ENCODE measurements at regions not wholly inside any gene's neighbourhood (a gene's known extent, or its start where the extent isn't known, plus 50 kb on each side); places are given as distances from the start of the nearest gene placed in this dataset.

GRCh38 chr7:80014511-80014910 is 120.1 kb upstream of the GNAI1 start:
- TF ChIP-seq, protein P1, sequence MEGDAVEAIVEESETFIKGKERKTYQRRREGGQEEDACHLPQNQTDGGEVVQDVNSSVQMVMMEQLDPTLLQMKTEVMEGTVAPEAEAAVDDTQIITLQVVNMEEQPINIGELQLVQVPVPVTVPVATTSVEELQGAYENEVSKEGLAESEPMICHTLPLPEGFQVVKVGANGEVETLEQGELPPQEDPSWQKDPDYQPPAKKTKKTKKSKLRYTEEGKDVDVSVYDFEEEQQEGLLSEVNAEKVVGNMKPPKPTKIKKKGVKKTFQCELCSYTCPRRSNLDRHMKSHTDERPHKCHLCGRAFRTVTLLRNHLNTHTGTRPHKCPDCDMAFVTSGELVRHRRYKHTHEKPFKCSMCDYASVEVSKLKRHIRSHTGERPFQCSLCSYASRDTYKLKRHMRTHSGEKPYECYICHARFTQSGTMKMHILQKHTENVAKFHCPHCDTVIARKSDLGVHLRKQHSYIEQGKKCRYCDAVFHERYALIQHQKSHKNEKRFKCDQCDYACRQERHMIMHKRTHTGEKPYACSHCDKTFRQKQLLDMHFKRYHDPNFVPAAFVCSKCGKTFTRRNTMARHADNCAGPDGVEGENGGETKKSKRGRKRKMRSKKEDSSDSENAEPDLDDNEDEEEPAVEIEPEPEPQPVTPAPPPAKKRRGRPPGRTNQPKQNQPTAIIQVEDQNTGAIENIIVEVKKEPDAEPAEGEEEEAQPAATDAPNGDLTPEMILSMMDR (conservative IDR thresholded peaks at IDR 0.05; ENCODE audit: low read length) = no peak
- no peak for TF ChIP-seq EZH2phosphoT487 (IDR thresholded peaks at IDR 0.05; ENCODE audit: borderline replicate concordance)
